ENCODE measurements at regions not wholly inside any gene's neighbourhood (a gene's known extent, or its start where the extent isn't known, plus 50 kb on each side); places are given as distances from the start of the nearest gene placed in this dataset.

- Histone ChIP-seq H3K4me3 (ENCODE audit: insufficient read depth, low read depth, low read length) (no peak overlapping the region), H3K79me1 (ENCODE audit: low read depth in 1 of 2, low read length in 2 of 2) (no peaks in the 10 kb centered on the region), H3K9me1 (ENCODE audit: insufficient read depth, low read length) (no peaks in the 10 kb centered on the region), H3K27ac (ENCODE audit: insufficient read depth, low read length) (no peak overlapping the region), H3K18ac (ENCODE audit: low read depth, low read length) (no peak overlapping the region), H4K91ac (ENCODE audit: insufficient read depth, low read depth, low read length) (no peak overlapping the region), H3K23ac (ENCODE audit: low read depth, low read length) (no peak overlapping the region), H3K4me1 (ENCODE audit: control insufficient read depth, insufficient read depth, low read length) (no peaks in the 10 kb centered on the region), H2BK5ac (ENCODE audit: low read depth, low read length, poor library complexity, severe bottlenecking) (no peak overlapping the region), H3K9ac (ENCODE audit: low read depth, low read length) (no peak overlapping the region), H2AK9ac (replicated peaks; ENCODE audit: low read depth, low read length, poor library complexity) (no peak overlapping the region), H2BK20ac (ENCODE audit: low read depth, low read length) (no peak overlapping the region), H4K8ac (ENCODE audit: low read depth in 2 of 2, low read length in 2 of 2) (no peak overlapping the region), H4K5ac (ENCODE audit: low read depth, low read length) (no peak overlapping the region), H2BK15ac (ENCODE audit: low read depth, low read length) (no peak overlapping the region), H3K27me3 (ENCODE audit: control insufficient read depth, insufficient read depth, low read length) (no peaks in the 10 kb centered on the region), H3K4ac (ENCODE audit: low read depth, low read length) (no peak overlapping the region), H4K20me1 (ENCODE audit: insufficient read depth, low read length) (no peaks in the 10 kb centered on the region), H2AFZ (replicated peaks; ENCODE audit: low read length, poor library complexity) (no peak overlapping the region), H3K9me3 (ENCODE audit: control insufficient read depth, insufficient read depth, low read length) (peaks cover 8% of the 10 kb centered on the region; the same call in 1 of the 2 replicates), H3K56ac (ENCODE audit: extremely low read depth, insufficient read depth, low read length) (no peak overlapping the region), H3K4me2 (ENCODE audit: low read depth, low read length) (no peak overlapping the region), H2BK120ac (ENCODE audit: low read depth, low read length) (no peak overlapping the region), H3K14ac (replicated peaks; ENCODE audit: low read depth, low read length) (no peak overlapping the region), H2AK5ac (ENCODE audit: low read depth, low read length) (no peak overlapping the region), H3K36me3 (ENCODE audit: control insufficient read depth, insufficient read depth, low read length) (no peaks in the 10 kb centered on the region)
- intact Hi-C loops (cut with micrococcal nuclease) (no loop called here), dilution Hi-C loops (cut with HindIII; ENCODE audit: low sequenced_read_pairs, unreplicated experiment) (no loop called here), in situ Hi-C loops (cut with MboI; ENCODE audit: low sequenced_read_pairs) (no loop called here)
- ChIA-PET CTCF (no interaction called here), POLR2A (ENCODE audit: unreplicated experiment) (no interaction called here)
- TF ChIP-seq FOS (IDR thresholded peaks at IDR 0.05; ENCODE audit: low read depth, low read length) (no peak), CHD1 (IDR thresholded peaks at IDR 0.05; ENCODE audit: low read depth, low read length) (no peak), MXI1 (IDR thresholded peaks at IDR 0.05; ENCODE audit: borderline replicate concordance, low read depth, low read length) (no peak), BHLHE40 (IDR thresholded peaks at IDR 0.05; ENCODE audit: low read depth, low read length) (no peak), CTCF (conservative IDR thresholded peaks at IDR 0.05; ENCODE audit: low read depth, low read length) (no peak), NFE2L2 (IDR thresholded peaks at IDR 0.05; ENCODE audit: low read depth, low read length) (no peak), MAFK (IDR thresholded peaks at IDR 0.05; ENCODE audit: low read depth, low read length) (no peak), CEBPB (IDR thresholded peaks at IDR 0.05; ENCODE audit: low read depth, low read length) (no peak), SMC3 (IDR thresholded peaks at IDR 0.05; ENCODE audit: low read depth, low read length) (no peak), RAD21 (IDR thresholded peaks at IDR 0.05; ENCODE audit: low read length) (no peak), MAZ (IDR thresholded peaks at IDR 0.05; ENCODE audit: borderline replicate concordance, low read depth, low read length) (no peak), RCOR1 (IDR thresholded peaks at IDR 0.05; ENCODE audit: insufficient replicate concordance, low read length) (no peak), USF2 (IDR thresholded peaks at IDR 0.05; ENCODE audit: low read depth, low read length) (no peak), RFX5 (IDR thresholded peaks at IDR 0.05; ENCODE audit: low read depth, low read length) (no peak)
- BruUV-seq (replicated peaks), result no TSS peak
- no CpG with 5 or more reads among the region's 5 CpGs for WGBS, 2 experiments (ENCODE audit: extremely low coverage in 2 of 2, insufficient read length in 1 of 2)
- DNase-seq (no peak), ATAC-seq (ENCODE audit: low read depth) (no peak)
Measured at GRCh38 chr9:85244856-85245255, 496.9 kb downstream of the AGTPBP1 start.
